ENCODE measurements at regions not wholly inside any gene's neighbourhood (a gene's known extent, or its start where the extent isn't known, plus 50 kb on each side); places are given as distances from the start of the nearest gene placed in this dataset.

- TF ChIP-seq, protein P1, sequence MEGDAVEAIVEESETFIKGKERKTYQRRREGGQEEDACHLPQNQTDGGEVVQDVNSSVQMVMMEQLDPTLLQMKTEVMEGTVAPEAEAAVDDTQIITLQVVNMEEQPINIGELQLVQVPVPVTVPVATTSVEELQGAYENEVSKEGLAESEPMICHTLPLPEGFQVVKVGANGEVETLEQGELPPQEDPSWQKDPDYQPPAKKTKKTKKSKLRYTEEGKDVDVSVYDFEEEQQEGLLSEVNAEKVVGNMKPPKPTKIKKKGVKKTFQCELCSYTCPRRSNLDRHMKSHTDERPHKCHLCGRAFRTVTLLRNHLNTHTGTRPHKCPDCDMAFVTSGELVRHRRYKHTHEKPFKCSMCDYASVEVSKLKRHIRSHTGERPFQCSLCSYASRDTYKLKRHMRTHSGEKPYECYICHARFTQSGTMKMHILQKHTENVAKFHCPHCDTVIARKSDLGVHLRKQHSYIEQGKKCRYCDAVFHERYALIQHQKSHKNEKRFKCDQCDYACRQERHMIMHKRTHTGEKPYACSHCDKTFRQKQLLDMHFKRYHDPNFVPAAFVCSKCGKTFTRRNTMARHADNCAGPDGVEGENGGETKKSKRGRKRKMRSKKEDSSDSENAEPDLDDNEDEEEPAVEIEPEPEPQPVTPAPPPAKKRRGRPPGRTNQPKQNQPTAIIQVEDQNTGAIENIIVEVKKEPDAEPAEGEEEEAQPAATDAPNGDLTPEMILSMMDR (IDR thresholded peaks at IDR 0.05; ENCODE audit: low read depth, low read length, missing input control) = no peak
- no peak for TF ChIP-seq RAD21 (IDR thresholded peaks at IDR 0.05)
- no peak for TF ChIP-seq REST (IDR thresholded peaks at IDR 0.05)
- TF ChIP-seq TAF1 (conservative IDR thresholded peaks at IDR 0.05) = no peak
These were observed 75.8 kb downstream of the DAD1 start for GRCh38 chr14:22513066-22513812.

All from liver (tissue), 3 donors.